H9 (cell line): ENCODE measurements at regions not wholly inside any gene's neighbourhood (a gene's known extent, or its start where the extent isn't known, plus 50 kb on each side); places are given as distances from the start of the nearest gene placed in this dataset.

Experiments used
- DNase-seq: peaks from one replicate; pipeline ENCODE4 v3.0.0-alpha.2; 2017
- H2AFZ ChIP-seq: one replicate; pipeline ENCODE4 v1.6.1; 2013; ENCODE audit warnings: mild to moderate bottlenecking, low read length, control low read depth, moderate library complexity
- H2AK5ac ChIP-seq: 2 replicates; pipeline ENCODE4 v1.6.1; 2013; ENCODE audit warnings: low read length, control low read depth, mixed read lengths; ENCODE audit not compliant: insufficient read length
- H2BK120ac ChIP-seq: one replicate; pipeline ENCODE4 v1.6.1; 2013; ENCODE audit warnings: low read depth, mild to moderate bottlenecking, low read length, control low read depth, inconsistent platforms; ENCODE audit not compliant: poor library complexity, severe bottlenecking
- H2BK12ac ChIP-seq: 2 replicates; pipeline ENCODE4 v1.6.1; 2013; ENCODE audit warnings: low read length, control low read depth, mixed read lengths, low read depth; ENCODE audit not compliant: insufficient read length
- H2BK15ac ChIP-seq: 2 replicates; pipeline ENCODE4 v1.6.1; 2013; ENCODE audit warnings: low read depth, low read length, control low read depth
- H2BK20ac ChIP-seq: one replicate; pipeline ENCODE4 v1.6.1; 2013; ENCODE audit warnings: low read depth, mild to moderate bottlenecking, low read length, control low read depth, inconsistent platforms; ENCODE audit not compliant: poor library complexity, severe bottlenecking
- H2BK5ac ChIP-seq: 2 replicates; pipeline ENCODE4 v1.6.1; 2013; ENCODE audit warnings: low read length, control low read depth, mixed read lengths; ENCODE audit not compliant: insufficient read length
- H3K14ac ChIP-seq: 2 replicates; pipeline ENCODE4 v1.6.1; 2013; ENCODE audit warnings: low read length, control low read depth; ENCODE audit not compliant: insufficient read depth
- H3K18ac ChIP-seq: 2 replicates; pipeline ENCODE4 v1.6.1; 2013; ENCODE audit warnings: low read depth, mild to moderate bottlenecking, mixed read lengths, low read length, control low read depth; ENCODE audit not compliant: insufficient read length
- H3K23ac ChIP-seq: 2 replicates; pipeline ENCODE4 v1.6.1; 2013; ENCODE audit warnings: low read length, control low read depth, mixed read lengths, low read depth; ENCODE audit not compliant: insufficient read length
- H3K23me2 ChIP-seq: 2 replicates; pipeline ENCODE4 v1.6.1; 2013; ENCODE audit warnings: low read depth, mild to moderate bottlenecking, mixed read lengths, low read length, control low read depth; ENCODE audit not compliant: insufficient read length, poor library complexity, severe bottlenecking
- H3K27ac ChIP-seq: 2 replicates; pipeline ENCODE4 v1.5.1; 2013; ENCODE audit warnings: low read length, control low read depth, mixed read lengths, low read depth; ENCODE audit not compliant: insufficient read length
- H3K27me3 ChIP-seq: 2 replicates; pipeline ENCODE4 v1.6.1; 2013; ENCODE audit warnings: low read length, control low read depth, inconsistent platforms; ENCODE audit not compliant: insufficient read depth
- H3K4ac ChIP-seq: 2 replicates; pipeline ENCODE4 v1.6.1; 2013; ENCODE audit warnings: low read depth, mild to moderate bottlenecking, control low read depth, inconsistent platforms, low read length, moderate library complexity
- H3K4me1 ChIP-seq: 2 replicates; pipeline ENCODE4 v1.6.1; 2013; ENCODE audit warnings: low read length, control low read depth, inconsistent platforms; ENCODE audit not compliant: insufficient read depth
- H3K4me2 ChIP-seq: 2 replicates; pipeline ENCODE4 v1.6.1; 2013; ENCODE audit warnings: low read length, control low read depth, mixed read lengths; ENCODE audit not compliant: insufficient read length, insufficient read depth
- H3K56ac ChIP-seq: 2 replicates; pipeline ENCODE4 v1.6.1; 2013; ENCODE audit warnings: low read depth, mild to moderate bottlenecking, mixed read lengths, low read length, control low read depth; ENCODE audit not compliant: insufficient read length
- H3K79me1 ChIP-seq: 2 replicates; pipeline ENCODE4 v1.6.1; 2013; ENCODE audit warnings: low read depth, mild to moderate bottlenecking, moderate library complexity, low read length, control low read depth, inconsistent platforms; ENCODE audit not compliant: insufficient read depth, poor library complexity, severe bottlenecking
- H3K79me2 ChIP-seq: 2 replicates; pipeline ENCODE4 v1.6.1; 2013; ENCODE audit warnings: low read length, control low read depth, inconsistent platforms; ENCODE audit not compliant: insufficient read depth
- H3K9ac ChIP-seq: 2 replicates; pipeline ENCODE4 v1.6.1; 2013; ENCODE audit warnings: low read length, control low read depth, mixed read lengths; ENCODE audit not compliant: insufficient read length; ENCODE audit errors: extremely low read depth
- H3K9me3 ChIP-seq: one replicate; pipeline ENCODE4 v1.6.1; 2013; ENCODE audit warnings: low read depth, low read length, inconsistent platforms; ENCODE audit not compliant: control insufficient read depth
- H3T11ph ChIP-seq: one replicate; pipeline ENCODE4 v1.6.1; 2013; ENCODE audit warnings: mild to moderate bottlenecking, low read length, control low read depth, inconsistent platforms
- H4K20me1 ChIP-seq: one replicate; pipeline ENCODE4 v1.6.1; 2013; ENCODE audit not compliant: control insufficient read depth, insufficient read length, insufficient read depth
- H4K5ac ChIP-seq: 2 replicates; pipeline ENCODE4 v1.6.1; 2013; ENCODE audit warnings: low read depth, mild to moderate bottlenecking, mixed read lengths, low read length, control low read depth; ENCODE audit not compliant: insufficient read length
- H4K8ac ChIP-seq: replicated peaks from 2 replicates; pipeline ENCODE4 v1.6.1; 2013; ENCODE audit warnings: low read length, control low read depth, mixed read lengths, low read depth; ENCODE audit not compliant: insufficient read length
- H4K91ac ChIP-seq: 2 replicates; pipeline ENCODE4 v1.6.1; 2013; ENCODE audit warnings: low read depth, mild to moderate bottlenecking, moderate library complexity, mixed read lengths, low read length, control low read depth; ENCODE audit not compliant: insufficient read length
- H3K27ac Mint-ChIP-seq, 3 experiments: 2 replicates in 2 of 3; 3 replicates in 1 of 3; pipeline ENCODE4 v1.8.0; 2020 to 2021; ENCODE audit warnings: mixed read lengths in 3 of 3, mild to moderate bottlenecking in 1 of 3, moderate library complexity in 1 of 3
- H3K27me3 Mint-ChIP-seq: 2 replicates; pipeline ENCODE4 v1.8.0; 2021; ENCODE audit warnings: low read depth, mild to moderate bottlenecking, moderate library complexity, mixed read lengths
- H3K36me3 Mint-ChIP-seq, 3 experiments: 2 replicates in 2 of 3; 3 replicates in 1 of 3; pipeline ENCODE4 v1.8.0; 2020 to 2021; ENCODE audit warnings: low read depth in 3 of 3, mixed read lengths in 3 of 3; ENCODE audit not compliant: insufficient read depth in 1 of 3
- H3K4me1 Mint-ChIP-seq, 2 experiments: 2 replicates each; pipeline ENCODE4 v1.8.0; 2020; ENCODE audit warnings: mixed read lengths in 2 of 2
- H3K4me3 Mint-ChIP-seq, 2 experiments: 2 replicates in 1 of 2; 3 replicates in 1 of 2; pipeline ENCODE4 v1.8.0; 2020 to 2021; ENCODE audit warnings: mild to moderate bottlenecking in 2 of 2, mixed read lengths in 2 of 2, moderate library complexity in 1 of 2
- H3K9me3 Mint-ChIP-seq, 2 experiments: 2 replicates in 1 of 2; 3 replicates in 1 of 2; pipeline ENCODE4 v1.8.0; 2020; ENCODE audit warnings: mild to moderate bottlenecking in 2 of 2, mixed read lengths in 2 of 2, moderate library complexity in 1 of 2
- WGBS: extraction: QIAGEN DNeasy Blood & Tissue Kit; methylation state at CpG from one replicate; pipeline ENCODE4 v1.1.7; 2013; ENCODE audit warnings: missing lambda C conversion rate, low lambda C conversion rate, mixed read lengths; ENCODE audit not compliant: insufficient read length; ENCODE audit errors: extremely low coverage; 5-methylcytosine and 5-hydroxymethylcytosine counted together
- TF ChIP-seq, protein P1 (sequence below): fragments of 200-600 bp; sonication (generic); conservative IDR thresholded peaks from 3 replicates; pipeline ENCODE4 v1.8.0; 2021; ENCODE audit warnings: antibody characterized with exemption, mild to moderate bottlenecking

DNA sequence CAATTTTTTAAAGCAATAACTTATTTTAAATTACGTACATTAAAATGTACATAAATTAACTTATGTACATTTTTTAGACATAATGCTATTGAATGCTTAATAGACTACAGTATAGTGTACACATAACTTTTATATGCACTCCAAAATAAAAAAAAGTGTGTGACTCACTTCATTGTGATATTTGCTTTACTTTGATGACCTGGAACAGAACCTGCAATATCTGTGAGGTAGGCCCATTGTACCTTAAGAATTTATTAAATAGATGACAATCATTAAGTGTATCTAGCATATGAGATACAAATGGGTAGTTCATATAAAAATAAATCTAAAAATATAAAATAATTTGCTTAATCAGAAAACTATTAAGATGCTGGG is 276.7 kb downstream of the NFKBIZ start:
- H4K5ac ChIP-seq, result no peak overlapping the region
- H3T11ph ChIP-seq, result no peak overlapping the region
- H3K4ac ChIP-seq, result no peak overlapping the region
- H3K23me2 ChIP-seq, result no peaks in the 10 kb centered on the region
- no peak overlapping the region for H2BK120ac ChIP-seq
- H2BK5ac ChIP-seq, result no peak overlapping the region
- no peaks in the 10 kb centered on the region for H3K9me3 ChIP-seq
- H2BK12ac ChIP-seq, result no peak overlapping the region
- H4K91ac ChIP-seq, result no peak overlapping the region
- Mint-ChIP-seq H3K27ac (no peak overlapping the region), H3K9me3 (peaks cover 11 to 13% of the 10 kb centered on the region in 2 experiments), H3K4me3 (no peak overlapping the region), H3K4me1 (no peaks in the 10 kb centered on the region), H3K27me3 (no peaks in the 10 kb centered on the region), H3K36me3 (peaks cover 0 to 11% (median 0%) of the 10 kb centered on the region in 3 experiments; a peak in 3 of 7 replicates)
- no peak overlapping the region for H3K27ac ChIP-seq
- H3K18ac ChIP-seq, result no peak overlapping the region
- no peak overlapping the region for H2BK20ac ChIP-seq
- no peaks in the 10 kb centered on the region for H4K20me1 ChIP-seq
- no peak overlapping the region for H3K4me2 ChIP-seq
- no peaks in the 10 kb centered on the region for H3K79me1 ChIP-seq
- H2AK5ac ChIP-seq, result no peak overlapping the region
- H2BK15ac ChIP-seq, result no peak overlapping the region
- H3K14ac ChIP-seq, result no peak overlapping the region
- no peak overlapping the region for H3K23ac ChIP-seq
- no CpG with 5 or more reads among the region's 1 CpG for WGBS
- no peak for DNase-seq
- H3K9ac ChIP-seq, result no peak overlapping the region
- H3K79me2 ChIP-seq, result no peaks in the 10 kb centered on the region
- H4K8ac ChIP-seq, result no peak overlapping the region
- no peak overlapping the region for H2AFZ ChIP-seq
- no peaks in the 10 kb centered on the region for H3K27me3 ChIP-seq
- no peak overlapping the region for H3K56ac ChIP-seq
- TF ChIP-seq, protein P1, sequence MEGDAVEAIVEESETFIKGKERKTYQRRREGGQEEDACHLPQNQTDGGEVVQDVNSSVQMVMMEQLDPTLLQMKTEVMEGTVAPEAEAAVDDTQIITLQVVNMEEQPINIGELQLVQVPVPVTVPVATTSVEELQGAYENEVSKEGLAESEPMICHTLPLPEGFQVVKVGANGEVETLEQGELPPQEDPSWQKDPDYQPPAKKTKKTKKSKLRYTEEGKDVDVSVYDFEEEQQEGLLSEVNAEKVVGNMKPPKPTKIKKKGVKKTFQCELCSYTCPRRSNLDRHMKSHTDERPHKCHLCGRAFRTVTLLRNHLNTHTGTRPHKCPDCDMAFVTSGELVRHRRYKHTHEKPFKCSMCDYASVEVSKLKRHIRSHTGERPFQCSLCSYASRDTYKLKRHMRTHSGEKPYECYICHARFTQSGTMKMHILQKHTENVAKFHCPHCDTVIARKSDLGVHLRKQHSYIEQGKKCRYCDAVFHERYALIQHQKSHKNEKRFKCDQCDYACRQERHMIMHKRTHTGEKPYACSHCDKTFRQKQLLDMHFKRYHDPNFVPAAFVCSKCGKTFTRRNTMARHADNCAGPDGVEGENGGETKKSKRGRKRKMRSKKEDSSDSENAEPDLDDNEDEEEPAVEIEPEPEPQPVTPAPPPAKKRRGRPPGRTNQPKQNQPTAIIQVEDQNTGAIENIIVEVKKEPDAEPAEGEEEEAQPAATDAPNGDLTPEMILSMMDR, result no peak
- H3K4me1 ChIP-seq, result no peaks in the 10 kb centered on the region
